ENCODE measurements at regions not wholly inside any gene's neighbourhood (a gene's known extent, or its start where the extent isn't known, plus 50 kb on each side); places are given as distances from the start of the nearest gene placed in this dataset.
A peak's percentile ranks its signal among the peaks of the same experiment; 100 is the strongest.

DNA sequence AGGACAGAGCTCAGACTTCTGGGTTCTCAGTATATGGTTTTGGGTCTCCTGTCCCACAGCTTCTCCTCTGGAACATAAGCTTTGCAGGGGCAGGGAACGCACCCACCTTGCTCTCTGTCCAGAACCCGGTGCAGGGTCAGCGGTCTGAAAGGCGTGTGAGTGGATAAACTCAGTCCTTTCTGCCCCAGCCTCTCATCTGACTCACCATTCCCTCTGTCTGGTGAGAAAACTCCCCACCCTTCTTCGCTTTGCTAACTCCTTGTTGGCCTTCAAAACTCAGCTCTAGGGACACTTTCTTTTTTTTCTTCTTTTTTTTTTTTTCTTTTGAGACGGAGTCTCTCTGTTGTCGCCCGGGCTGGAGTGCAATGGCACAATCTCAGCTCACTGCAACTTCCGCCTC, 68.9 kb upstream of the NUP50 start:
- DNase-seq (ENCODE audit: low spot score), result no peak

DNA sequence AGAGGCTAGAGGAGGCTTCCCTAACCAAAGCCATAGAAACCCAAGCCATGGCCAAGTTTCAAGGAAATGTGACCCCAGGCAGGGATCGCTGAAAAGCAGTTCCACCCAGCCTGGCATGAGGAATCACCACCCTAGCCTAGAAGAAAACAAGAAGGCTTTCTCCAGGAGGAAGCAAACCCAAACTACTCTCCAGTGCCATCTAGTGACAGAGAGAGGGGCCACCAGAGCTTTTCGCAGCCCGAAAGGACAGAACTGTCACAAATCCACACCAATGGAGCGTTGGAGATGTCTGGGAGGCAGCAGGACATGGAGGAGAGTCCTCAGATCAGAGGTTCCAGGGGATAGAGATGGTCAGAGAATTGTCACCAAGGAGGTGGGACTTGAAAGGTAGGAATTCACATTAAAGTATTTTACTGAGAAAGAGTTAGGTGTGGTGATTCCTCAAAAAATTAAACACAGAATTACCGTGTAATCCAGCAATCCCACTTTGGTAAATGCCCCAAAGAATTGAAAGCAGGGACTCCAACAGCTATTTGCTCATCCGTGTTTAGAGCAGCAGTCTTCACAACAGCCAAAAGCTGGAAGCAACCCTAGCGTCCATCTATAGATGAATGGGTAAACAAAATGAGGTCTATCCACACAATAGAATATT, 67.3 kb upstream of the NUP50 start:
- peak; percentile 72 for DNase-seq (ENCODE audit: low spot score)

DNA sequence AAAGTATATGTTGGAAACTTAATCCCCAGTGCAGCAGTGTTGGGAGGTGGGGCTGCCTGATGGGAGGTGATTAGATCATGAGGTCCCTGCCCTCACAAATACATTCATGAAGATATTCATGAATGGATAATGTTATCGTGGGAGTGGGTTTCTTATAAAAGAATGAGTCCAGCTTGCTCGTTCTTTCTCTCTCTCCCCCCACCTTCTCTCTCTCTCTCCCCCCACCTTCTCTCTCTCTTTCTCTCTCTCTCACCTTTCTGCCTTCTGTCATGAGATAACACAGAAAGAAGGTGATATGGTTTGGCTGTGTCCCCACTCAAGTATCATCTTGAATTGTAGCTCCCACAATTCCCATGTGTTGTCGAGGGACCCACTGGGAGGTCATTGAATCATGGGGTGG, 66.7 kb upstream of the NUP50 start:
- DNase-seq (ENCODE audit: low spot score), result no peak

DNA sequence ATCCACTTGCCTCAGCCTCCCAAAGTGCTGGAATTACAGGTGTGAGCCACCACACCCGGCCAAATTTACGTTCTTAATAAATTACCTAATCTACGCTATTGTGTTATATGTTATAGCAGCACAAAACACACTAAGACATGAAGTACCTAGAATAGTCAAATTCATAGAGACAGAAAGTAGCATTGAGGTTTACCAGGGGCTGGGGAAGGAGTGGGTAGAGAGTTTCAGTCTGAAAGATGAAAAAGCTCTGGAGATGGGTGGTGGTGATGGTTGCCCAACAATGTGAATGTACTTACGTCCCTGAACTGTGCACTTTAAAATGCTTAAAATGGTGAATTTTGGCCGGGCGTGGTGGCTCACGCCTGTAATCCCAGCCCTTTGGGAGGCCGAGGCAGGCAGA, 65.7 kb upstream of the NUP50 start:
- no peak for DNase-seq (ENCODE audit: low spot score)

DNA sequence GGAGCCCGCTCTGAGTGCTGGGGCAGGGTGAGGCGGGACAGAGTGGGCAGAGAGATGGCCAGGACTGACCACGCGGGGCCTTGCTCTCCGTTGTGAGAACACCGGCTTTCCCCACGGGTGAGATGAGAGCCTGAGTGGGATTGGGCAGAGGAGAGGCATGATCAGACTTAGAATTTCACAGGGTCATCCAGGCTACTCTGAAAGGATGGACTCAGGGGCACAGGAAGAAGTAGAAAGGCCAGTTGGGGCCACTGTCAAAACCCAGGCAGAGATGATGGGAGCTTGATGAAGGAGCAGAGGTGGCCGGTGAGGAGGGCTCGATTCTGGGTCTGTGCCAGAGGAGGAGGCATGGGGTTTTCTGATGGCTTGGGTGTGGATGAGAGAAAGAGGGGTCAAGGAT, 63.8 kb upstream of the NUP50 start:
- DNase-seq (ENCODE audit: low spot score), result no peak

DNA sequence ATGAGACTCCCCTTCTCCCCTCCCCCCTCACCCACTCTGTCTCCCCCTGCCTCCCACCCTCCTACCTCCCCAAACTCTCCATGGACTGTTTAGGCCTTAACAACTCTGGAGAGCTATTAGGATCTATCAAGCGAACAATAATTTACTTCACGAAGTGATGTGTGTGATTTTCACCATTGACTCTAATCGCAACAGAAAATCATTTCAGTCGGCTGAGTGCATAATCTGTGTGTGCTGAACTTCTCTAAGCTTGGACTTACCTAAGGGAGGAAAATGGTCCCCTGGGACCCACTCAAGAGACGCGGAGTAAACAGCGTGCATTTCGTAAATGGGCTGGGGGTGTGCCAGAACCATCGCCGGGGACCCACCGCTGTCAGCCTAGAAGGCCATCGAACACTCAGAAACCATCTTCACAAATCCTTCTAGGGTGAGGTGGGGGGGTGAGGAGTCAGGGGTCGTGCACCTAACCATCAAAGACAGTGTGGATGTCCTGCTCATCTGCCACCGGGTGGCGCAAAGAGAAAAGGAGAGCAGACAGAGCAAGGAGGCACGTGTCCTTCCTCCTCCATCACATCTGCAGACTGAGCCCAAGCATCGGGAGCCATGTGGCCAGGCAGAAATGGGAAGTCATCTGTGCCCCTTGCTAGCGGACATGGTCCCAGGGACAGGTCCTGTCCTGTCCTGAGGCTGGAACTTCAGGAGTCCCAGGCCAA, 62.1 kb upstream of the NUP50 start:
- DNase-seq (ENCODE audit: low spot score), result peak; percentile 33

DNA sequence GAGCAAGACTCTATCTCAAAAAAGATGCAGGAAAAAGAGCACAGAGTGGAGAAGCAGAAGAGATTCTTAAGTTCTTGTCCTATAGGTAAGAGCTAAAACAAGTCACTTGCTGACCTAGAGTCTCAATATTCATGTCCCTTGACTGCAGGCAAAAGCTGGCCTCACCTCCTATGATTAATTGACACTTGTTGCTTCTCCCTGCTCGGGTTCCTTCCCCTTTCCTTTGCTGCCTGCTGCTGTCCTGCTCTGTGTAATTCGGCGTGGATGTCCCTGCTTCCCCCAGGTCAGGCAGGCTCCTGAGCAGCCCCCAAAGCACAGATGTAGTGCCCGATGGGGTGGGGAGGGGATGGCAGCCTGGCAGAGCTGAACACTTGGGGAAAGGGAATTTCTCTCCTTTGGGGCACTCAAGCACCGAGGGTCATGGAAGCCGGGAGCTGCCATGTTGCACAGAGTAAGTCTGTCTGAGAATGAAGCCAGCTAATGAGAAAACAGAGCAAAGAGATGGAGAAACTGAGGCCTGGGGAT, 60.8 kb upstream of the NUP50 start:
- DNase-seq (ENCODE audit: low spot score), result no peak

DNA sequence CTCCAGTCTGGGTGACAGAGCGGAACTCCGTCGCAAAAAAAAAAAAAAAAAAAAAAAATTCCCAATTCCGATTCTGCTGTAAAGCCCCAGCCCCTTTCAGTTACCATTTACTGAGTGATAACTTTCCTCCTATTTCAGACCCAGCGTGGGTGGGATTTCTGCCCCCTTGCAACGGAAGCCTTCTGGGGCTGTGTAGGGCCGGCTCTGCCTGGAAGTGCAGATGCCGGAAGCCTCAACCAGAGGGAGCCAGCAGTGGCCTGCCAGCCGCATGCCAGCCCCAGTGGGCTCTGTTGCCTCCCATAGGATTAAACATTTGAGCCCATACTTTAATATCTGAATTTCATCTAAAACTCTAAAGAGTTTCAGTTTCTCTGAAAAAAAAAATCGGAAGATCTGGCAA, 60.0 kb upstream of the NUP50 start:
- DNase-seq (ENCODE audit: low spot score), result no peak

DNA sequence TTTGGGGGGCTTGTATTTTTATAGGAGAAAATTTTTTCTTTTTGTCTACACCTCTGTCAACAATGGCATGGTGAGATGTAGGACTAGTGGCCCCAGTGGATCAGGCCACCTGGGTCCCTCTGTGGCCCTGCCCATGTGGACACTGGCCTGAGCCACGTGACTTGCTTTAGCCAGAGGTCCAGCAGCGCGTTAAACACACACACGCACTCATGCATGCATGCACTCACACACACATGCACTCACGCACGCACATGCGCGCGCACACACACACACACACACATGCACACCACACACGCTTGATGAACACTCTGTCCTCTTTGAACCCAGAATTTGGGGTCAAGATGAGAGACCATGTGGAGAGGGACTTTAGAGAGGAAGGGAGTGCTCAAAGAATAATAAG, 59.4 kb upstream of the NUP50 start:
- DNase-seq (ENCODE audit: low spot score), result no peak

DNA sequence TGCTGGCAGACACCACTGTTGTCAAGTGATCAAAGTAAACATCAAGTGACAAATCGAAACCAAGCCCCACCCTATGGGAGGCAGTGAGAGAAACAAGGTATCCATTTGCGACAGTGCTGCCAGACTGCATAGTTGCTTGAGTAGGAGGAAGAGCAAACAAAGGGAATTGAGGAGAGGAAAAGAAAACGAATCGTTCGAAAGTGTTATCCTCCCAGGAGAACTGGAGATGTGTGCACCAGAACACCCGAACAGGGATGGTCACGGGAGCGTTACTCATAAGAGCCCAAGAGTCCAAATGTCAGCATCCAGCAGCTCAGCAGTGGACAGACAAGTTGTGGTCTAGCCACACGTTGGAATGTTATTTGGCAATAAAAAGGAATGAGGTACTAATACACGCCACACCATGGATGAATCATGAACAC, 58.4 kb upstream of the NUP50 start:
- peak; percentile 14 for DNase-seq (ENCODE audit: low spot score)

DNA sequence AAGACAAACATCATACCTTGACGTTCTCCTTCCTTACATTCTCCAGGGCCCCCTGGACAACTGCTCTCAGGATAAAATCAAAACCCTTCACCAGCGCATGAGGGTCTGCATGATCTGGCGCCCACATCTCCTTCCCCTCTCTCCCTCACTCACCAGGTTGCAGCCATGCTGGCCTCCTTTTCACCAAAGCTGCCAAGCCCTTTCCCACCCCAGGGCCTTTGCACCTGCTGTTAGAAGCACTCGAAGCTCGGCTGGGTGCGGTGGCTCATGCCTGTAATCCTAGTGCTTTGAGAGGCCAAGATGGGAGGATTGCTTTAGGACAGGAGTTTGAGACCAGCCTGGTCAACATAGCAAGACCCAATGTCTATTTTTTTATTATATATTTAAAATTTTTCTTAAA, 56.1 kb upstream of the NUP50 start:
- no peak for DNase-seq (ENCODE audit: low spot score)

DNA sequence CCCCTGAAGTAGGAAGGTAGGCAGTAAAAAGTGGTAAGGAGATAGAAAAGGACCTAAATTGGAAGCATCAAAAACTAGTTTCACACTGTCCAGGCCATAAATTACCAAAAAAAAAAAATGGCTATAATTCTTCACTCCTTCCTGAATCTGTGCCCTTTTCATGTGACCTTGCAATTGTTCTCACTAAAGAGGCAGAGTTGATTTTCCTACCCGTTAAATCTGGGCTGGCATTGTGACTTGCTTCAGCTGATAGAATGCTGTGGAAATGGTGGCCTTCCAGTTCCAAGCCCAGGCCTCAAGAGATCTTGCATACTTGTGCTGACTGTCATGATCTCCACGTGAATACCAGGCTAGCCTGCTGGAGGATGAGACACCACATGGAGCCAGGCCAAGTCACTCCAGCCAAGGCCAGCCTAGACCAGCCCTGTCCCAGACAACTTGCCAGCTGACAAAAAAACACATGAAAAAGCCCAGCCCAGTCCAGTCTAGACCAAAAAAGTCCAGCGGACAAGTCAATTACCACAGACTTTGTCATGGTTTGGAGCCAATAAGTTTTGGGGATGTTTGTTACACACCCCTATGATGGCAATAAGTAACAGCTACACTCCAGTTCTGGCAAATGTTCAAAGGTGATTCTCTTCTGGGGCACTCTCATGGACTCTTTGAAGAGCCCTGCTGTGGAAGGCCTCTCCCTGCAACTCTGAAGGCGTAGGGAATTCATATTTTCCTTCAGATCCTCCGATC, 51.4 kb upstream of the NUP50 start:
- DNase-seq (ENCODE audit: low spot score), result no peak
